ENCODE measurements at regions not wholly inside any gene's neighbourhood (a gene's known extent, or its start where the extent isn't known, plus 50 kb on each side); places are given as distances from the start of the nearest gene placed in this dataset.
A peak's percentile ranks its signal among the peaks of the same experiment; 100 is the strongest.

DNA sequence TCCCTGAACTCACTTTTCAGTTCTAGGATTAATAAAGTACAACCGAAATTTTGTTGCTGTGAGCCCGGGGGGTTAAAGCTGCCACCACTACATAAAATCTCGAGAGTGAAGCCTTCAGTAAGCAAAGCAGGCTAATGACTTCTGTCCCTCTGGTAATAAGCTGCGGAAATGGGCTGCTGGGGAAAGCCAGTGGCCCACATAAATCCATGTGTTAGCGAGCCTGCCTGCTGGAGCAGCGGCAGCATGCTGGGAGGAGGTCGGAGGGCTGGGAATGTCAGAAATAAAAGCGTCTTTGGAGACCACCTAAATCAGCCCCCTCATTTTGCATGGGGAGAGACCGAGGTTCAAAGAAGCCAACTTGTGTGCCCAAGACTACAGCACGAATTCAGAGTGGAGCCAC is 371.7 kb downstream of the TNS1 start:
- H3K9me3 ChIP-seq (ENCODE audit: control insufficient read depth, low read length) = no peaks in the 10 kb centered on the region
- no peak overlapping the region for H3K4me3 ChIP-seq (ENCODE audit: low read length)
- H3K27me3 ChIP-seq (ENCODE audit: control insufficient read depth, insufficient read depth, low read length) = no peaks in the 10 kb centered on the region
- peak overlapping the region; percentile 11 for H3K9ac ChIP-seq (ENCODE audit: low read length)
- H3K36me3 ChIP-seq (ENCODE audit: control insufficient read depth, insufficient read depth, low read length) = no peaks in the 10 kb centered on the region
- peaks cover 3% of the 10 kb centered on the region for H3K4me1 ChIP-seq (ENCODE audit: control insufficient read depth, insufficient read depth, low read length)

DNA sequence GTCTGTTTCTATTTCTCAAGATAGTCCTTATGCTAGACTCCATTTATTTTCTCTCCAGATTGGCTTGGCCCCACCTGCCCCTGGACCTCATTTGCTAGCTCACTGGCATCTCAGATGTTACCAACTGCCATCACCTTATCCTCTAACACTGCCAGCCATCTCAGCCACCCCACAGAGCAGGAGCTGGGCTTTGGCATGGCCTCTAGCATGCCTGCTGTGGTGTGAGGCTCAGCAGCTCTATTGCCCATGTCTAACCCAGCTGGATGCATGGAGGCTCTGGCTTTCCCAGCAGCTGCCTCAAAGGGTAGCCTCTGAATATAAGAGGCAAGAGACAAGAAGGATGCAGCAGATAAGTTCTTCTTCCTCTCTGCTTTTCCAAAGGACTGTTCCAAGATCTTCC is 373.4 kb downstream of the TNS1 start:
- H3K4me1 ChIP-seq (ENCODE audit: control insufficient read depth, insufficient read depth, low read length) = peaks cover 3% of the 10 kb centered on the region

DNA sequence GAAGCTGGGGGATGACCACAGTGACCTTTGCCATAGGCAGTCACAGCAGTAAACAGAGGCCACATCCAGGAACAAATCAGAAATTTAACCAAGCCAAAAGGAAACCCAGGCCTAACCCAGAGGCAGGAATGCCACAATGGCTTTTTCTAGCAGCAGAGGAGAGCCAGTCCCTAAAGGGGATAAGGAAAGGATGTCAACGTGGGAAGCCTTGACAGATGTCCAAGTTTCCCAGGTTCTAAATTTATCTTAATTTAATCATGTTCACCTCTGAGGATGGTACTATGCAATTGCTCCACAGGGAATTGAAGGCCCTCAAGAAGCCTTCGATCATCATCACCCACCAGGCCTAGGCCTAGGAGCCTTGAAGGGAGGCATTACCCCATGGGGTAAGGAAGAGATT is 374.7 kb downstream of the TNS1 start:
- no peaks in the 10 kb centered on the region for H3K27me3 ChIP-seq (ENCODE audit: control insufficient read depth, insufficient read depth, low read length)
- no peak overlapping the region for H3K4me3 ChIP-seq (ENCODE audit: low read length)
- H3K9ac ChIP-seq (ENCODE audit: low read length) = no peak overlapping the region
- peaks cover 3% of the 10 kb centered on the region for H3K4me1 ChIP-seq (ENCODE audit: control insufficient read depth, insufficient read depth, low read length)
- H3K9me3 ChIP-seq (ENCODE audit: control insufficient read depth, low read length) = no peaks in the 10 kb centered on the region
- no peaks in the 10 kb centered on the region for H3K36me3 ChIP-seq (ENCODE audit: control insufficient read depth, insufficient read depth, low read length)

More for the DNA sequence above, 373.4 kb downstream of the TNS1 start:
- Histone ChIP-seq H3K36me3 (ENCODE audit: control insufficient read depth, insufficient read depth, low read length) (no peaks in the 10 kb centered on the region), H3K4me3 (ENCODE audit: low read length) (no peak overlapping the region), H3K27me3 (ENCODE audit: control insufficient read depth, insufficient read depth, low read length) (no peaks in the 10 kb centered on the region), H3K9ac (ENCODE audit: low read length) (no peak overlapping the region), H3K9me3 (ENCODE audit: control insufficient read depth, low read length) (no peaks in the 10 kb centered on the region)

DNA sequence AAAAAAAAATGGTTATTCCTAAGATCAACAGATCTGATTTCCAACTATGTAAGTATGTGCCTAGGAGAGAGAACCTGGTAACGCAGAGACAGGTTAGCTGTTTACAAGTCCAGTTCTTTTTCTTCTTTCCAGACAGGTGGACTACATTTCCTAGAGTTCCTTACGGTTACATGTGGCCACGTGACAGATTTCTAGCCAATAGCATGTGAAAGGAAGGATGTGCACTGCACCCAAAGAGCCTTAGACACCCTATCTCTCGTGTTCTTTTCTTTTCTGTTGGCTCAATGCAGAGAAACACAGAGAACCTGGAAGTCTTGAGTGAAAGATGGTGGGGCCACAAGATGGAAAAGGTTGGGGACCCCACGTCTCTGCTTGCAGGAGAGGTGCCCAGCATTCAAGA is 375.9 kb downstream of the TNS1 start:
- H3K9ac ChIP-seq (ENCODE audit: low read length) = no peak overlapping the region
- no peaks in the 10 kb centered on the region for H3K9me3 ChIP-seq (ENCODE audit: control insufficient read depth, low read length)
- H3K4me1 ChIP-seq (ENCODE audit: control insufficient read depth, insufficient read depth, low read length) = peaks cover 6% of the 10 kb centered on the region
- H3K4me3 ChIP-seq (ENCODE audit: low read length) = no peak overlapping the region
- no peaks in the 10 kb centered on the region for H3K36me3 ChIP-seq (ENCODE audit: control insufficient read depth, insufficient read depth, low read length)
- H3K27me3 ChIP-seq (ENCODE audit: control insufficient read depth, insufficient read depth, low read length) = no peaks in the 10 kb centered on the region

DNA sequence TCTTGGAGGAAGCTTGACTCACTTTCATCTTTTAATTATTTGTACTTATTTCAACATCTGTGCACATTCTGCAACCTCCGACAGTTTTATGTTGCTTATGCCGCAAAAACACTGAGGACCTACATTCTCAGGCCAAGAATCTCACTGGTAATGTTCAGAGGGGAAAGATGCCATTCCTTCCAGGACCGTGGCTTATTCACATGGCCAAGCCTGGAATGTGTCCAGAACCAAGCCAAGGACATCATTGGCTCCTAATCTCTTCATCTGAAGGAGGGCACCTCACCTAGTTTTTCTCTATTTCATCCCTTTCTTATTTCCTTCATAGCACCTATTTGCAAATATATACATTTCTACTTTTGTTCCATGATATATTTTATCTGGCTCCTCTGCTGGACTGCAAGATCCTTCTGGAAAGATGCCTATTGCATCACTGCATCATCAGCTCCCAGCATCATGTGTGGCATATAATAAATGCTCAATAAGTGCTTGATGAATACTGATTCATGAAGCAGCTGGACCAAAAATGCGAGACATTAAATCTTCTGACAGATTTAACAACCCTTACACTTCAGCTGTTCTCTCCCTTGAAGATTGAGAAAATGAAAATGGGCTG is 377.1 kb downstream of the TNS1 start:
- H3K9me3 ChIP-seq (ENCODE audit: control insufficient read depth, low read length) = no peaks in the 10 kb centered on the region
- peaks cover 9% of the 10 kb centered on the region for H3K4me1 ChIP-seq (ENCODE audit: control insufficient read depth, insufficient read depth, low read length)
- H3K36me3 ChIP-seq (ENCODE audit: control insufficient read depth, insufficient read depth, low read length) = no peaks in the 10 kb centered on the region
- H3K27me3 ChIP-seq (ENCODE audit: control insufficient read depth, insufficient read depth, low read length) = no peaks in the 10 kb centered on the region
- no peak overlapping the region for H3K4me3 ChIP-seq (ENCODE audit: low read length)
- H3K9ac ChIP-seq (ENCODE audit: low read length) = no peak overlapping the region

DNA sequence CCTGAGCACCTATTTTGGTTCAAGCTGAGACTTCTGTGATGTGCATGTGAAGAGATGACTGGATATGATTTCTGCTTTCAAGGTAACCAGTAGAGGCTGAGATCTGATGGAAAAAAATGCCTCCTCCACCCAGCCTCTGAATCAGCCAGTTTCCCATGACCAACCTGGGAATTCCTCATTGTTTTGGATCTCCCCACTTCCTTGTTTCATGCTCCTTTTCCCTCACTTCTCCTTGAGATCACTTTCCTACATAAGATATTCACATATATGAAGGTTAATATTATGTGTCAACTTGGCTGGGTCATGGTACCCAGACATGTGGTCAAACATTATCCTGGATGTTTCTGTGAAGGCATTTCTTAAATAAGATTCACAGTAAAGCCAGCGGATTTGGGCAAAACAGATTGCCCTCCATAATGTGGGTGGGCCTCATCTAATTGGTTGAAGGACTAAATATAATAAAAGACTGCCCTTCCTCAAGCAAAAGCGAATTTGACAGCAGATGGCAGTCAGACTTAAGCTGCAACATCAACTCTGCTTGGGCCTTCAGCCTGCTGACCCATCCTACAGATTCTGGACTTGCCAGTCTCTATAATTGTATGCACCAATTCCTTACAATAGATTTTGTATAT is 379.4 kb downstream of the TNS1 start:
- Histone ChIP-seq H3K4me3 (ENCODE audit: low read length) (no peak overlapping the region), H3K4me1 (ENCODE audit: control insufficient read depth, insufficient read depth, low read length) (peaks cover 9% of the 10 kb centered on the region), H3K9ac (ENCODE audit: low read length) (no peak overlapping the region), H3K9me3 (ENCODE audit: control insufficient read depth, low read length) (no peaks in the 10 kb centered on the region), H3K27me3 (ENCODE audit: control insufficient read depth, insufficient read depth, low read length) (no peaks in the 10 kb centered on the region), H3K36me3 (ENCODE audit: control insufficient read depth, insufficient read depth, low read length) (no peaks in the 10 kb centered on the region)

DNA sequence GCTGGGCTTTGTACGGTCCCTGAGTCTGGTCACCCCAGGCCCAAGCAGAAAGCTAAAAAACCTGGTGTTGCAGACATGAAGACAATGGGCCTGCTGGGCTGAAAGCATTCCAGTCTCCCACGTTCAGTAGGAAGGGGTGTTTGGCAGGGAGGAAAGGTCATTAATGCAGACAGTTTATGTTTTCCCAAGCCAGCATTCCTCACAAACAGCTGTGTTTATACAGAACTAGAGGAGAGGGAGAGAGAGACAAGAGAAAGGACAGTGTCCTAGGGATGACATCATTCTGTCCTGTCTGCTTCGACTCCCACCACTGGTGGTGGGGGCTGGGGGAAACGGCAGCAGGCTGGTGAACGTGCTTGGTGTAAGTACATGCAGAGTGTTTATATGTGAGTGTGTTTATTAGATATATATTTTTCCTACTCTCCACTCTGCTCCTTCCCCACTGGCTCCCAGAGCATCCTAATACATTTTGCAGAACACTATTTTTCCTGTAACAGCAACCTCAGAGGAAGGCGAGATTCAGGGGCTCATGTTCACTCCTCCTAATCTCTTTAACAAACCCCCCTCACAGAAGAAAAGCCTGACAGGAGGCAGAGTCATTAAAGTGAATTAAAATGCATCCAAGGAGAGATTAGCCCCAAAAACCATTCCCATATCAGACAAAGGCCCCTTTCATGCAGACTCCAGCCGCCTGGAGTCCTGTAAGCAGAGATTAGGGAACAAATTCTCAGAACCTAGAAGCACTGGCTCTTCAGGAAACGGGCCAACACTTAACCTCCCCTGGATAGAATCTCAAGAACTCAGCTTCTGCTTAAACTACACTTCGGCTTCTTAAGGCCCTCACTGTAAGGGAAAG is 380.4 kb downstream of the TNS1 start:
- Histone ChIP-seq H3K9ac (ENCODE audit: low read length) (no peak overlapping the region), H3K4me1 (ENCODE audit: control insufficient read depth, insufficient read depth, low read length) (peaks cover 6% of the 10 kb centered on the region), H3K9me3 (ENCODE audit: control insufficient read depth, low read length) (no peaks in the 10 kb centered on the region), H3K36me3 (ENCODE audit: control insufficient read depth, insufficient read depth, low read length) (no peaks in the 10 kb centered on the region), H3K4me3 (ENCODE audit: low read length) (no peak overlapping the region), H3K27me3 (ENCODE audit: control insufficient read depth, insufficient read depth, low read length) (no peaks in the 10 kb centered on the region)

DNA sequence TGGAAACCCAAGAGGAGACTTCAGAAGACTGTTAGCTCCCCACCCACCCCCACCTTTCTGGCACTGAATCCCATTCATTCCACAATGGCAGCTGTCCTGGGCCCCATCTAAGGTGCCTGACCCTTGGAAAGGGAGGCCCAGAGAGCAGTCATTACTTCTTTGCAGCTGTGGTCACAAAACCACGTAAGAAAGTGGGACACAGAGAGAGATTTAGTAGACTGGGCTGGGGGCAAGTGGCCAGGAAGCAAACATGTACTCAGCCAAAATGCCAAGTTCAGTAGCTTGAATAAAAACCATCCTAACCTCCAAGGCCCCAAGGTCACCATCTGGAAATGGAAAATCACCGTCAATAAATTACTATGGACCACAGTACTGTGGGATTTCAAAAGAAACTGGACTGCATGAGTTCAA is 381.4 kb downstream of the TNS1 start:
- peaks cover 6% of the 10 kb centered on the region for H3K4me1 ChIP-seq (ENCODE audit: control insufficient read depth, insufficient read depth, low read length)
- no peak overlapping the region for H3K9ac ChIP-seq (ENCODE audit: low read length)
- no peaks in the 10 kb centered on the region for H3K27me3 ChIP-seq (ENCODE audit: control insufficient read depth, insufficient read depth, low read length)
- H3K36me3 ChIP-seq (ENCODE audit: control insufficient read depth, insufficient read depth, low read length) = no peaks in the 10 kb centered on the region
- H3K4me3 ChIP-seq (ENCODE audit: low read length) = no peak overlapping the region
- no peaks in the 10 kb centered on the region for H3K9me3 ChIP-seq (ENCODE audit: control insufficient read depth, low read length)

DNA sequence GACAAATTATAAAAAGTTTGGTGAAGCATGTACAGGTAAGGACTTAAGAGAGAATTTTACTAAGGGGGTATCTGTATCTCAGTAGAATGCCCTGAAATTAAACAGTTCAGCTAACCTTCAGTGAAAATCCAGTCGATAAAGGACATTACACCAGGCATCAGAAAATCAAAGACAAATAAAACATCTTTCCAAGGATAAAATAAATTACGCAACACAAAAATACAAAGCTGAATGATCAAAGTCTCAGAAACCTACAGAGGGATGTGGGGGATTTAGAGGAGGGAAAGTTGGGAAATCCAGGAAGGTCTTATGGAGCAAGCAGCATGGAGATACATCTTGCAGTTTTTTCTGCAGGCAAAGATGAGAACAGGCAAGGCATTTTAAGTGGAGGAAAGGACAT is 384.1 kb downstream of the TNS1 start:
- H3K9me3 ChIP-seq (ENCODE audit: control insufficient read depth, low read length) = no peaks in the 10 kb centered on the region
- no peak overlapping the region for H3K4me3 ChIP-seq (ENCODE audit: low read length)
- no peak overlapping the region for H3K9ac ChIP-seq (ENCODE audit: low read length)
- peaks cover 6% of the 10 kb centered on the region for H3K4me1 ChIP-seq (ENCODE audit: control insufficient read depth, insufficient read depth, low read length)
- H3K27me3 ChIP-seq (ENCODE audit: control insufficient read depth, insufficient read depth, low read length) = no peaks in the 10 kb centered on the region
- H3K36me3 ChIP-seq (ENCODE audit: control insufficient read depth, insufficient read depth, low read length) = no peaks in the 10 kb centered on the region

DNA sequence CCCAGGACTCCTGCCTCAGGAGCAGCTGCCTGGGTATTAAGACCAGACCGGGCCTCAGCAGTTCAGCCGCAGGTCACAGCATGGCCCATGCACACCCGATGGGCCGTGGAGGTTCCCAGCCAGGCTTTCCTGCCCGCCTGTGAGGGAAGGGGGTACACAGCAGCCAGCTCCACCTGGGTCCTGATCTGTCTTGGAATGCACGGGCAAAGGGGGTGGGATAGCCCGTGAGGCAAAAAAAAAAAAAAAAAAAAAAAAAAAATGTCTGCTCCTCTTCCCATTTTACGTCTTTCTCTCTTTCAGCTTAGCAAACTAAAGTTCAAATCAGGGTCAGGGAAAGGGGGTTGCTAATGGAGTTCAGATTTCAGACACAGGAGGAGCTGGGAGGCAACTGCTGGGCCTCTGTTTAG is 385.2 kb downstream of the TNS1 start:
- Histone ChIP-seq H3K27me3 (ENCODE audit: control insufficient read depth, insufficient read depth, low read length) (no peaks in the 10 kb centered on the region), H3K9me3 (ENCODE audit: control insufficient read depth, low read length) (no peaks in the 10 kb centered on the region), H3K36me3 (ENCODE audit: control insufficient read depth, insufficient read depth, low read length) (no peaks in the 10 kb centered on the region), H3K4me3 (ENCODE audit: low read length) (no peak overlapping the region), H3K9ac (ENCODE audit: low read length) (no peak overlapping the region), H3K4me1 (ENCODE audit: control insufficient read depth, insufficient read depth, low read length) (peaks cover 6% of the 10 kb centered on the region)

DNA sequence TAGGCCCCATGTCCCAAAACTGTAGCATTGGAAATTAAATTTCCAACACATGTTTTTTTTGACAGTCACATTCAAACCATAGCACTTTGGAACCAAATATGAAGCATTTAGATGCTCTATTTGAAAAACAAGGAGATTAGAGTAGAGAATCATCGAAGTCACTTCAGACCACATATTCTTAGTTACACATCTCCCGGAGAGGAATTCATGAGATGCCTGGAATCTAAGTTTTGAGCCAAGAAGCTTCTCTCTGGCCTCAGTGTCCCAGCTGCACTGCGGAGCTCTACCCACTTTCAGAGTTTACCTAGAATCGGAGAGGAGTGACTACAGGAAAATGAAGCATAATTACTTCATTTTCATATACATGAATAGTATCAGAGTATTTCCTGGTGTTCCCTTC is 385.9 kb downstream of the TNS1 start:
- Histone ChIP-seq H3K36me3 (ENCODE audit: control insufficient read depth, insufficient read depth, low read length) (no peaks in the 10 kb centered on the region), H3K4me3 (ENCODE audit: low read length) (no peak overlapping the region), H3K27me3 (ENCODE audit: control insufficient read depth, insufficient read depth, low read length) (no peaks in the 10 kb centered on the region), H3K4me1 (ENCODE audit: control insufficient read depth, insufficient read depth, low read length) (peaks cover 3% of the 10 kb centered on the region), H3K9ac (ENCODE audit: low read length) (no peak overlapping the region), H3K9me3 (ENCODE audit: control insufficient read depth, low read length) (no peaks in the 10 kb centered on the region)

DNA sequence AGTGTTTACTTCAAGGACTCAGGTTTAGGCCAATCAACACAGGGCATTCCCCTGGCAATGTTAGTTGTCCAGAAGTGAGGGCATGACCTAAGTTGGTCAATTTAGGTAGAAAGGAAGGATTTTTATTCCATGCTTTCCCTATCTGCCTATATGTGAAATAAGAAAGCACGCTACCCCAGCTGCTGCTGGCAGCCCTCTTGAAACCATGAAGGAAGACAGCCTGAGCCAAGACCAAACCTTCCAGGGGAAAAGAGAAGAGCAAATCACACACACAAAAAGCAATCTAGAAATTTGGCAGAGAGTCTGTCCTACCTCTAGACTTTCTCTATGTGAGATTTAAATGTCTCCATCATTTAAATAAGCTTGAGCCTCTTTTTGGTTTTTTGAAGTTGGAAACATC is 387.6 kb downstream of the TNS1 start:
- no peaks in the 10 kb centered on the region for H3K36me3 ChIP-seq (ENCODE audit: control insufficient read depth, insufficient read depth, low read length)
- no peaks in the 10 kb centered on the region for H3K9me3 ChIP-seq (ENCODE audit: control insufficient read depth, low read length)
- H3K4me3 ChIP-seq (ENCODE audit: low read length) = no peak overlapping the region
- H3K27me3 ChIP-seq (ENCODE audit: control insufficient read depth, insufficient read depth, low read length) = no peaks in the 10 kb centered on the region
- no peak overlapping the region for H3K9ac ChIP-seq (ENCODE audit: low read length)
- H3K4me1 ChIP-seq (ENCODE audit: control insufficient read depth, insufficient read depth, low read length) = no peaks in the 10 kb centered on the region
